Heart left ventricle (tissue), 13 donors: ENCODE measurements at regions not wholly inside any gene's neighbourhood (a gene's known extent, or its start where the extent isn't known, plus 50 kb on each side); places are given as distances from the start of the nearest gene placed in this dataset.

Experiments
- POLR2A ChIP-seq, 2 donors: fragments of 450-650 bp; IDR thresholded peaks; one replicate each; pipeline ENCODE4 v1.6.1; 2017; ENCODE audit warnings: antibody characterized with exemption in 2 of 2, mild to moderate bottlenecking in 2 of 2, moderate library complexity in 2 of 2
- TF ChIP-seq, protein P1 (sequence below), 12 donors: fragments of 200-600 bp; sonication (generic) in 4 of 12; IDR thresholded peaks; one replicate each; pipeline versions ENCODE4 v1.5.0 to v1.8.0; 2018 to 2022; ENCODE audit warnings: antibody characterized with exemption in 12 of 12, mild to moderate bottlenecking in 5 of 12
- donor health status: ischemic (EF 13 %, LVEDD 7.1; RV severe dilation, severe dysfunction).
- donor health status: DM: no; HTN: yes; CAD: no.
- donor health status: DM: no; HTN: no; CAD: no.
- donor health status: ischemic (EF 25% LVEDD 6.9; RV normal size, moderate dysfunction).
- donor health status: ischemic (EF 25% LVEDD 5.7; RV mildly dilated, moderate dysfunction).
- donor health status: ischemic (EF 35%, LVEDD 5.7; RV mildly dilated, moderate dysfunction).
- donor health status: nonischemic (EF 11% LVEDD 7.7; RV severe dilation, severe dysfunction).
- donor health status: DM: yes; HTN: yes; CAD: no.
- donor health status: PGD.
- donor health status: ischemic (EF 29% LVEDD 5.4; RV normal size, mild dysfunction).
- donor health status: nonischemic (EF 23%, LVEDD 6.1; RV moderate dilation, normal function).

- TF ChIP-seq, protein P1, sequence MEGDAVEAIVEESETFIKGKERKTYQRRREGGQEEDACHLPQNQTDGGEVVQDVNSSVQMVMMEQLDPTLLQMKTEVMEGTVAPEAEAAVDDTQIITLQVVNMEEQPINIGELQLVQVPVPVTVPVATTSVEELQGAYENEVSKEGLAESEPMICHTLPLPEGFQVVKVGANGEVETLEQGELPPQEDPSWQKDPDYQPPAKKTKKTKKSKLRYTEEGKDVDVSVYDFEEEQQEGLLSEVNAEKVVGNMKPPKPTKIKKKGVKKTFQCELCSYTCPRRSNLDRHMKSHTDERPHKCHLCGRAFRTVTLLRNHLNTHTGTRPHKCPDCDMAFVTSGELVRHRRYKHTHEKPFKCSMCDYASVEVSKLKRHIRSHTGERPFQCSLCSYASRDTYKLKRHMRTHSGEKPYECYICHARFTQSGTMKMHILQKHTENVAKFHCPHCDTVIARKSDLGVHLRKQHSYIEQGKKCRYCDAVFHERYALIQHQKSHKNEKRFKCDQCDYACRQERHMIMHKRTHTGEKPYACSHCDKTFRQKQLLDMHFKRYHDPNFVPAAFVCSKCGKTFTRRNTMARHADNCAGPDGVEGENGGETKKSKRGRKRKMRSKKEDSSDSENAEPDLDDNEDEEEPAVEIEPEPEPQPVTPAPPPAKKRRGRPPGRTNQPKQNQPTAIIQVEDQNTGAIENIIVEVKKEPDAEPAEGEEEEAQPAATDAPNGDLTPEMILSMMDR (IDR thresholded peaks at IDR 0.05): no peak
- TF ChIP-seq POLR2A (IDR thresholded peaks at IDR 0.05): no peak
Measured at GRCh38 chr1:79190074-79190473, 183.5 kb upstream of the ADGRL4 start.
